Activated naive CD8-positive, alpha-beta T cell treated with anti-CD3 and anti-CD28 coated beads, Interleukin-2, amount 10 ng/mL, durations not matched to agents 7 days and 5 days (primary cell): ENCODE measurements at regions not wholly inside any gene's neighbourhood (a gene's known extent, or its start where the extent isn't known, plus 50 kb on each side); places are given as distances from the start of the nearest gene placed in this dataset.

ENCODE experiments used
- ATAC-seq: fragments of 150-1000 bp; cut with Tn5 transposase; one replicate; pipeline ENCODE4 v1.10.0; 2021; ENCODE audit warnings: low read depth, moderate library complexity
- POLR2A ChIA-PET: fragments of 350-600 bp; sonication (Branson Sonifier 250); formaldehyde crosslinking; loops from one replicate; lab custom pipeline; 2021; ENCODE audit warnings: antibody characterized with exemption; lab: Charles Lee
- DNase-seq: peaks from one replicate; pipeline ENCODE4 v3.0.0; 2021
- H3K27ac Mint-ChIP-seq: one replicate; pipeline ENCODE4 v1.8.0; 2022; ENCODE audit warnings: mild to moderate bottlenecking, mixed read lengths
- H3K27me3 Mint-ChIP-seq: one replicate; pipeline ENCODE4 v1.8.0; 2022; ENCODE audit warnings: mild to moderate bottlenecking, moderate library complexity, mixed read lengths
- H3K36me3 Mint-ChIP-seq: one replicate; pipeline ENCODE4 v1.8.0; 2021; ENCODE audit warnings: mild to moderate bottlenecking, mixed read lengths
- H3K4me1 Mint-ChIP-seq: one replicate; pipeline ENCODE4 v1.8.0; 2021; ENCODE audit warnings: mixed read lengths
- H3K4me3 Mint-ChIP-seq: one replicate; pipeline ENCODE4 v1.8.0; 2022; ENCODE audit warnings: mild to moderate bottlenecking, moderate library complexity, mixed read lengths
- H3K9me3 Mint-ChIP-seq: one replicate; pipeline ENCODE4 v1.8.0; 2021; ENCODE audit warnings: mixed read lengths

DNA sequence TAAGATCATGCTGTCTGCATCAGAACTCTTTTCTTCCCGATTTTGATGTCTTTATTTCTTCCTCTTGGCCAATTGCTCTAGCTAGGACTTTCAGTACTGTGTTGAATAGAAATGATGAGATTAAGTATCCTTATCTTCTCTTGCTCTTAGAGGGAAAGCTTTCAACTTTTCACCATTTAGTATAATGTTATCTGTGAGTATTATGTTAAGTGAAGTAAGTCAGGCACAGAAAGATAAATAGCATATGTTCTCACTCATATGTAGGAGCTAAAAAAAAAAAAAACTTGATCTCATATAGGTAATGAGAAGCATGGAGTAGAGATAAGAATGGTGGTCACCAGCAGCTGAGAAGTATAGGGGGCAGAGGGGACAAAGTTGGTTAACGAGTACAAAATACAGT is 1089.5 kb downstream of the TDRD15 start:
- ATAC-seq (no peak), DNase-seq (no peak)
- H3K27me3 Mint-ChIP-seq, result no peaks in the 10 kb centered on the region
- H3K36me3 Mint-ChIP-seq, result no peaks in the 10 kb centered on the region
- H3K9me3 Mint-ChIP-seq, result peaks cover 5% of the 10 kb centered on the region
- no peak overlapping the region for H3K27ac Mint-ChIP-seq
- no peaks in the 10 kb centered on the region for H3K4me1 Mint-ChIP-seq
- POLR2A ChIA-PET, result no interaction called here
- H3K4me3 Mint-ChIP-seq, result no peak overlapping the region

GRCh38 chr2:22215517-22215916 is 1091.7 kb downstream of the TDRD15 start:
- Mint-ChIP-seq H3K27me3 (no peaks in the 10 kb centered on the region), H3K27ac (no peak overlapping the region), H3K4me3 (no peak overlapping the region), H3K4me1 (no peaks in the 10 kb centered on the region), H3K9me3 (peaks cover 1% of the 10 kb centered on the region), H3K36me3 (no peaks in the 10 kb centered on the region)
- POLR2A ChIA-PET, result no interaction called here
- DNase-seq (no peak), ATAC-seq (no peak)

DNA sequence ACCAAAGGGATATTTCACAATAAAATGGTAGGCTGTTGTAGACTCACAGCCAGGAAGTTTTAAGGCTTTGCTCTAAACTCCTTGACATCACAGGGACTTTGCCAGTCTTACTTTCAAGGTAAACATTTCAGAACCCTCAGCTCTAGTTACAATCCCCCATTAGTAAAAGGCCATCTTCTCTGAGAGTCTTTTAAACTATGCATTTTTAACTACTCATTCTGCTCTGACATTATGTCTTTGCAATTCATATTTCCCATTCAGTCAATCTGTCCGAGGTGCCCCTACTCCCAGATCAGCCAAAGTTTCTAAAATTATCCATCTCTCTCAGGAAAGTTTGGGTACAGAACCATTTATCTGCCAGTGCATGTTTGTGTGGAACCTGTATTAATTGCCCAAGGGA is 1094.1 kb downstream of the TDRD15 start:
- Mint-ChIP-seq H3K27ac (no peak overlapping the region), H3K36me3 (no peaks in the 10 kb centered on the region), H3K4me3 (no peak overlapping the region), H3K27me3 (no peaks in the 10 kb centered on the region), H3K4me1 (no peaks in the 10 kb centered on the region), H3K9me3 (peaks cover 4% of the 10 kb centered on the region)
- ATAC-seq (no peak), DNase-seq (no peak)
- POLR2A ChIA-PET, result no interaction called here

GRCh38 chr2:22221006-22221405 is 1097.2 kb downstream of the TDRD15 start:
- no peak overlapping the region for H3K27ac Mint-ChIP-seq
- no peak for DNase-seq
- no peaks in the 10 kb centered on the region for H3K4me1 Mint-ChIP-seq
- H3K27me3 Mint-ChIP-seq, result no peaks in the 10 kb centered on the region
- no peak overlapping the region for H3K4me3 Mint-ChIP-seq
- no peak for ATAC-seq
- H3K9me3 Mint-ChIP-seq, result peaks cover 9% of the 10 kb centered on the region
- no peaks in the 10 kb centered on the region for H3K36me3 Mint-ChIP-seq
- POLR2A ChIA-PET, result no interaction called here

GRCh38 chr2:22238967-22239366 is 1115.2 kb downstream of the TDRD15 start:
- ATAC-seq (no peak), DNase-seq (no peak)
- H3K4me1 Mint-ChIP-seq, result no peaks in the 10 kb centered on the region
- H3K27me3 Mint-ChIP-seq, result no peaks in the 10 kb centered on the region
- H3K36me3 Mint-ChIP-seq, result no peaks in the 10 kb centered on the region
- peaks cover 1% of the 10 kb centered on the region for H3K9me3 Mint-ChIP-seq
- POLR2A ChIA-PET, result no interaction called here
- no peak overlapping the region for H3K27ac Mint-ChIP-seq
- no peak overlapping the region for H3K4me3 Mint-ChIP-seq

DNA sequence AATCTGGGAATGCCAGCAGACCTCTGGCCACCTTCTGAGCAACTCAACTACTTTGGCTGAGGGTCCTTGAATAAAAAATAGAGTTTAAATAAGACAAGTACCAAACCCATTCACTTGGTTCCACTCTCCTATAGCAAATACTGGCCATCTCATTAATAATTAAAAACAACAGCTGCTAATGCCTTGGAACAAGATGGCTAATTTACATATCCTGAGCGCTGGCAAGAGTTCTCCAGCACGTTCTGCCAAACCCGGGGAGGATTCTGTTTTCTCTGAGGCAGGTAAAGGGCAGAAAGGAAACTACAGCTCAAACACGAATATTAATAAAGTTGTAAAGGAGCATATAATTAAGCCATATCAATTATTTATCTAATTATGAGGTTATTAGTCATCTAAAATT is 1123.7 kb downstream of the TDRD15 start:
- Mint-ChIP-seq H3K4me1 (no peaks in the 10 kb centered on the region), H3K4me3 (no peak overlapping the region), H3K27me3 (no peaks in the 10 kb centered on the region), H3K9me3 (no peaks in the 10 kb centered on the region), H3K27ac (no peak overlapping the region), H3K36me3 (no peaks in the 10 kb centered on the region)
- ATAC-seq (no peak), DNase-seq (no peak)
- POLR2A ChIA-PET, result no interaction called here

DNA sequence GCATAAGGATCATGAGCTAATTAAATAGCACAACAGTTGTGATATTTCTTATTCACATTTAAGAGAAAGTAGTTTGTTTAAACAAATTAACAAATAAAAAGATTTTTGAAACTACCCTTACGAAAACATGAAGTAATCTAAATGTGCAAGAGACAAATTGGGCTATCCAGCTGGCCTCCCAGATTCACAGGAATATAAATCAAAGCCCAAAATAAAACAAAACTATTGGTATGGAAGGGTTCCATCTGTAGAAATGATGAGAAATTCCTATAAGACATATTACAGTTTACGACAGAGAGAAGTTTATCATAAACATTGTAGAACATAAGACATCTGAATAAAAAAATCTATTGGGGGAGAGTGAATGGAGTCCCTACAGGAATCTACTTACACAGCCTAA is 1125.1 kb downstream of the TDRD15 start:
- no peak for ATAC-seq
- Mint-ChIP-seq H3K27me3 (no peaks in the 10 kb centered on the region), H3K27ac (no peak overlapping the region), H3K4me1 (no peaks in the 10 kb centered on the region), H3K36me3 (no peaks in the 10 kb centered on the region), H3K9me3 (peaks cover 2% of the 10 kb centered on the region), H3K4me3 (no peak overlapping the region)
- POLR2A ChIA-PET, result no interaction called here
- no peak for DNase-seq

- Mint-ChIP-seq H3K4me1 (no peaks in the 10 kb centered on the region), H3K27me3 (no peaks in the 10 kb centered on the region), H3K4me3 (no peak overlapping the region), H3K9me3 (peaks cover 2% of the 10 kb centered on the region), H3K36me3 (no peaks in the 10 kb centered on the region), H3K27ac (no peak overlapping the region)
- POLR2A ChIA-PET, result no interaction called here
- no peak for DNase-seq
- no peak for ATAC-seq
Measured at GRCh38 chr2:22253171-22253570, 1129.4 kb downstream of the TDRD15 start.

GRCh38 chr2:22261165-22261564 is 1123.8 kb upstream of the KLHL29 start:
- Mint-ChIP-seq H3K36me3 (no peaks in the 10 kb centered on the region), H3K4me3 (no peak overlapping the region), H3K9me3 (peaks cover 5% of the 10 kb centered on the region), H3K27me3 (no peaks in the 10 kb centered on the region), H3K27ac (no peak overlapping the region), H3K4me1 (no peaks in the 10 kb centered on the region)
- ATAC-seq (no peak), DNase-seq (no peak)
- POLR2A ChIA-PET, result no interaction called here

DNA sequence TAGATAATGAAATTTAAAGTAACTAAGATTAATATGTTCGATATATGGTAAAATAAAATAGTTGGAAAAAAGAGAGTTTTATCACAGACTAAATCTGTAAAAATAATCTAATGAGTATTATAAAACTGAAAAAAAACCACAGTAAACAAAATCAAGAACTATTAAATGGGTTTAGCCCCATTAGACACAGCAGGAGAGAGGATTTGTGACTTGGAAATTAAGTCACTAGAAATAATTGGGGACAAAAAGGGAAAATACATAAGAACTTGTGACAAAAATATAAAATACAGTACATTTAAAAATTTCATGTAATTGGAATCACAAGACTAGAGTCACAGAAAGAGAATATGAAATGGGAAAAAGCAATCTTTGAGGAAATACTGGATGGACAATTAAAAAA is 1114.6 kb upstream of the KLHL29 start:
- POLR2A ChIA-PET, result no interaction called here
- Mint-ChIP-seq H3K36me3 (no peaks in the 10 kb centered on the region), H3K4me3 (no peak overlapping the region), H3K27ac (no peak overlapping the region), H3K27me3 (no peaks in the 10 kb centered on the region), H3K4me1 (no peaks in the 10 kb centered on the region), H3K9me3 (peaks cover 4% of the 10 kb centered on the region)
- no peak for DNase-seq
- ATAC-seq, result no peak

GRCh38 chr2:22273853-22274252 is 1111.1 kb upstream of the KLHL29 start:
- ATAC-seq (no peak), DNase-seq (no peak)
- Mint-ChIP-seq H3K9me3 (peaks cover 2% of the 10 kb centered on the region), H3K4me3 (no peak overlapping the region), H3K36me3 (no peaks in the 10 kb centered on the region), H3K27me3 (no peaks in the 10 kb centered on the region), H3K27ac (no peak overlapping the region), H3K4me1 (peaks cover 3% of the 10 kb centered on the region)
- POLR2A ChIA-PET, result no interaction called here

DNA sequence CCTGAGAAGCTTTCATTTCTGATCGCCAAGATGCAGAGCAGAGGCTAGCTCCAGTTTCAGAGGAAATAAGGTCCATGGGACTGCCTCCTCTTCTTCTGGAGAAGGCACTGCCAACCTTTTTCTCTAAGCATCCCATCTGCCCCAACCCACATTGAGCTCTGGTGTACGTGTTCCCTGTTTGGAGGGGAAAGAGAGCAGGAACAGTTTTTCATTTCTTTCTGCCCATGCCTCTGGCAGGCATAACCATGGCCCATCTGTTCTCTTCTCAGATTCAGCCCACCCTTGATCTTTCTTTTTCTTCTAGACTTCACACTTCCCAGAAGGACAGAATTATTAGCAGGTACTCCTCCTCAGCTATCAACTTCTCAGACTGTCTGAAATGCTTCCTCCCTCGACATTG is 1110.3 kb upstream of the KLHL29 start:
- POLR2A ChIA-PET, result no interaction called here
- no peaks in the 10 kb centered on the region for H3K36me3 Mint-ChIP-seq
- no peaks in the 10 kb centered on the region for H3K27me3 Mint-ChIP-seq
- peaks cover 2% of the 10 kb centered on the region for H3K9me3 Mint-ChIP-seq
- ATAC-seq (no peak), DNase-seq (no peak)
- no peak overlapping the region for H3K4me3 Mint-ChIP-seq
- H3K4me1 Mint-ChIP-seq, result peaks cover 3% of the 10 kb centered on the region
- no peak overlapping the region for H3K27ac Mint-ChIP-seq

GRCh38 chr2:22276696-22277095 is 1108.3 kb upstream of the KLHL29 start:
- Mint-ChIP-seq H3K4me1 (peaks cover 3% of the 10 kb centered on the region), H3K9me3 (peaks cover 2% of the 10 kb centered on the region), H3K27ac (no peak overlapping the region), H3K36me3 (no peaks in the 10 kb centered on the region), H3K27me3 (no peaks in the 10 kb centered on the region), H3K4me3 (no peak overlapping the region)
- DNase-seq (no peak), ATAC-seq (no peak)
- POLR2A ChIA-PET, result no interaction called here

DNA sequence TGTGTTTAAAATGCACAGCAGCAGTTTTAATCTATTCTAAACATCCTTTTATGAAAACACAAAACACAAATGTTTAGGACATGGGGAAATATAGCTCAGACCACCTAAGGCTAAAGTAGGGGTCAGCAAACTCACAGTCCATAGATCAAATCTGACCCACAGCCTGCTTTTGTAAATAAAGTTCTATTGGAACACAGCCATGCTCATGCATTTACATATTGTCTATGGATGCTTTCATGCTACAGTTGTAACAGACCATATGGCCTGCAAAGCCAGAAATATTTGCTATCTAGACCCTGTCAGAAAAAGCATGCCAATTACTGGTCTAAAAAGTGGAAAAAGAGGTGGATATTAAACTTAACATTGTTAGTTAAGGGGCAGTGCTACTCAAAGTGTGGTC is 1105.4 kb upstream of the KLHL29 start:
- Mint-ChIP-seq H3K4me3 (no peak overlapping the region), H3K9me3 (no peaks in the 10 kb centered on the region), H3K27me3 (no peaks in the 10 kb centered on the region), H3K4me1 (peaks cover 3% of the 10 kb centered on the region), H3K27ac (no peak overlapping the region), H3K36me3 (no peaks in the 10 kb centered on the region)
- DNase-seq, result no peak
- ATAC-seq, result no peak
- POLR2A ChIA-PET, result no interaction called here

- Mint-ChIP-seq H3K27ac (no peak overlapping the region), H3K36me3 (no peaks in the 10 kb centered on the region), H3K9me3 (no peaks in the 10 kb centered on the region), H3K4me1 (peaks cover 3% of the 10 kb centered on the region), H3K4me3 (no peak overlapping the region), H3K27me3 (no peaks in the 10 kb centered on the region)
- POLR2A ChIA-PET, result no interaction called here
- DNase-seq, result no peak
- ATAC-seq, result no peak
Measured at GRCh38 chr2:22281033-22281432, 1103.9 kb upstream of the KLHL29 start.
